HEK293 (cell line): ENCODE measurements at regions not wholly inside any gene's neighbourhood (a gene's known extent, or its start where the extent isn't known, plus 50 kb on each side); places are given as distances from the start of the nearest gene placed in this dataset.

Experiments
- CTCF ChIA-PET: fragments of 350-600 bp; formaldehyde crosslinking; extraction: SDS; loops from one replicate; lab custom pipeline; 2021; ENCODE audit warnings: antibody characterized with exemption; lab: Yijun Ruan, JAX
- POLR2A ChIA-PET: fragments of 300-600 bp; formaldehyde crosslinking; extraction: SDS; loops from one replicate; lab custom pipeline; 2020; ENCODE audit warnings: antibody characterized with exemption, inconsistent platforms; lab: Yijun Ruan, JAX
- H3K27ac ChIP-seq: fragments of 200-500 bp; sonication (Bioruptor generic); 2 replicates; pipeline ENCODE4 v1.5.1; 2014; ENCODE audit warnings: low read depth, low read length, control low read depth, inconsistent platforms; ENCODE audit errors: extremely low read depth
- H3K36me3 ChIP-seq, 2 experiments: fragments of 200-500 bp in 1 of 2; sonication (Bioruptor generic) in 1 of 2; 1 replicate in 1 of 2; 2 replicates in 1 of 2; pipeline ENCODE4 v1.5.1; 2014 to 2017; ENCODE audit warnings: inconsistent platforms in 2 of 2, low read length in 2 of 2; ENCODE audit not compliant: control insufficient read depth in 2 of 2, insufficient read depth in 1 of 2
- H3K4me1 ChIP-seq: fragments of 200-500 bp; sonication (Bioruptor generic); 2 replicates; pipeline ENCODE4 v1.5.1; 2014; ENCODE audit warnings: mild to moderate bottlenecking, low read length, inconsistent platforms; ENCODE audit not compliant: control insufficient read depth, insufficient read depth
- H3K4me3 ChIP-seq: 2 replicates; pipeline ENCODE4 v1.5.1; 2011; ENCODE audit warnings: low read depth, mild to moderate bottlenecking, control low read depth, low read length, moderate library complexity
- H3K9me3 ChIP-seq: fragments of 200-500 bp; sonication (Bioruptor generic); 2 replicates; pipeline ENCODE4 v1.5.1; 2014; ENCODE audit warnings: low read depth, low read length, inconsistent platforms; ENCODE audit not compliant: control insufficient read depth, insufficient read depth
- ELK4 ChIP-seq: IDR thresholded peaks from 2 replicates; pipeline ENCODE4 v1.6.1; 2011; ENCODE audit warnings: mild to moderate bottlenecking, low read depth, low read length, borderline replicate concordance
- RBAK ChIP-seq: fragments of 450-650 bp; formaldehyde crosslinking; IDR thresholded peaks from 2 replicates; pipeline ENCODE4 v1.5.1; 2016; ENCODE audit warnings: missing biosample characterization, missing genetic modification characterization
- ZNF114 ChIP-seq: fragments of 450-650 bp; formaldehyde crosslinking; IDR thresholded peaks from 2 replicates; pipeline ENCODE4 v1.5.0; 2017; ENCODE audit warnings: missing biosample characterization, missing genetic modification characterization
- ZNF132 ChIP-seq: fragments of 450-650 bp; formaldehyde crosslinking; IDR thresholded peaks from 2 replicates; pipeline ENCODE4 v1.5.1; 2017; ENCODE audit warnings: missing biosample characterization, missing genetic modification characterization, borderline replicate concordance
- ZNF16 ChIP-seq: fragments of 450-650 bp; formaldehyde crosslinking; IDR thresholded peaks from 2 replicates; pipeline ENCODE4 v1.5.1; 2016; ENCODE audit warnings: low read depth, missing biosample characterization, missing genetic modification characterization
- ZNF18 ChIP-seq: fragments of 450-650 bp; formaldehyde crosslinking; IDR thresholded peaks from 2 replicates; pipeline ENCODE4 v1.5.1; 2016; ENCODE audit warnings: missing biosample characterization, missing genetic modification characterization
- ZNF223 ChIP-seq: fragments of 450-650 bp; formaldehyde crosslinking; IDR thresholded peaks from 2 replicates; pipeline ENCODE4 v1.5.1; 2016; ENCODE audit warnings: missing biosample characterization, missing genetic modification characterization
- ZNF324 ChIP-seq: fragments of 450-650 bp; formaldehyde crosslinking; IDR thresholded peaks from 2 replicates; pipeline ENCODE4 v1.5.1; 2016; ENCODE audit warnings: missing biosample characterization, missing genetic modification characterization
- ZNF37A ChIP-seq: fragments of 450-650 bp; IDR thresholded peaks from 2 replicates; pipeline ENCODE4 v1.5.1; 2018; ENCODE audit warnings: missing biosample characterization, missing genetic modification characterization
- ZNF555 ChIP-seq: fragments of 450-650 bp; formaldehyde crosslinking; conservative IDR thresholded peaks from 2 replicates; pipeline ENCODE4 v1.5.1; 2017; ENCODE audit warnings: missing biosample characterization, mild to moderate bottlenecking, missing genetic modification characterization, inconsistent platforms
- ZNF558 ChIP-seq: fragments of 450-650 bp; formaldehyde crosslinking; IDR thresholded peaks from 2 replicates; pipeline ENCODE4 v1.5.1; 2016; ENCODE audit warnings: missing biosample characterization, missing genetic modification characterization
- ZNF626 ChIP-seq: fragments of 450-650 bp; sonication (Bioruptor Pico); formaldehyde crosslinking; IDR thresholded peaks from 2 replicates; pipeline ENCODE4 v1.5.1; 2018; ENCODE audit warnings: missing biosample characterization, missing genetic modification characterization, inconsistent platforms
- ZNF792 ChIP-seq: fragments of 450-650 bp; formaldehyde crosslinking; IDR thresholded peaks from 2 replicates; pipeline ENCODE4 v1.5.1; 2016; ENCODE audit warnings: missing biosample characterization, missing genetic modification characterization
- TF ChIP-seq, protein P1 (sequence below): fragments of 450-650 bp; formaldehyde crosslinking; IDR thresholded peaks from 2 replicates; pipeline ENCODE4 v1.5.1; 2016; ENCODE audit warnings: missing biosample characterization, missing genetic modification characterization
- TF ChIP-seq, protein P2 (sequence below): fragments of 450-650 bp; formaldehyde crosslinking; IDR thresholded peaks from 2 replicates; pipeline ENCODE4 v1.5.1; 2016; ENCODE audit warnings: missing biosample characterization, missing genetic modification characterization
- TF ChIP-seq, protein P3 (sequence below): fragments of 450-650 bp; formaldehyde crosslinking; IDR thresholded peaks from 2 replicates; pipeline ENCODE4 v1.5.1; 2016; ENCODE audit warnings: missing biosample characterization, missing genetic modification characterization, borderline replicate concordance

- TF ChIP-seq, protein P1, sequence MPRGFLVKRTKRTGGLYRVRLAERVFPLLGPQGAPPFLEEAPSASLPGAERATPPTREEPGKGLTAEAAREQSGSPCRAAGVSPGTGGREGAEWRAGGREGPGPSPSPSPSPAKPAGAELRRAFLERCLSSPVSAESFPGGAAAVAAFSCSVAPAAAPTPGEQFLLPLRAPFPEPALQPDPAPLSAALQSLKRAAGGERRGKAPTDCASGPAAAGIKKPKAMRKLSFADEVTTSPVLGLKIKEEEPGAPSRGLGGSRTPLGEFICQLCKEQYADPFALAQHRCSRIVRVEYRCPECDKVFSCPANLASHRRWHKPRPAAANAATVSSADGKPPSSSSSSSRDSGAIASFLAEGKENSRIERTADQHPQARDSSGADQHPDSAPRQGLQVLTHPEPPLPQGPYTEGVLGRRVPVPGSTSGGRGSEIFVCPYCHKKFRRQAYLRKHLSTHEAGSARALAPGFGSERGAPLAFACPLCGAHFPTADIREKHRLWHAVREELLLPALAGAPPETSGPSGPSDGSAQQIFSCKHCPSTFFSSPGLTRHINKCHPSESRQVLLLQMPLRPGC (tag by site-specific recombination), result no peak
Observed at GRCh38 chr1:55530749-55531478, 315.8 kb upstream of the USP24 start (continued).

DNA sequence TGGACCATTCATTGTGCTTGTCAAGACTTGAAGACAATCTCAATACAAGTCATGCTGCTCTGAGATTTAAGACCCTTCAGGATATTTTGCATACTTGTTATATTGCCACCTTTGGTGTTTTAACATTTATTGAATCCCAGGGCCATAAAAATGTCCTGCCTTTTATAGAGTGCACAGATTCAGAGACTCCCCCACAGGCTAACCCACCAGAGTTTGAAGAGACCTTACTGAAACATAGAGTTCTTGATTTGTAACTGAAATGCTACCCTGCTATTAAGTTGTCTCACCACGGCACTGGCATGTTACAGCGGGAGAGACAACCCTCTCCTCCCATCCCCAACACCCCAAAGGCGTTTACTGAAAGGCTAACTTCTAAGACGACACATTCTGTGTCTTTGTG, 313.9 kb upstream of the USP24 start:
- CTCF ChIA-PET, result no interaction called here
- H3K9me3 ChIP-seq, result no peaks in the 10 kb centered on the region
- H3K4me1 ChIP-seq, result no peaks in the 10 kb centered on the region
- TF ChIP-seq RBAK (tag by site-specific recombination) (no peak), ZNF792 (tag by site-specific recombination) (no peak), ZNF16 (tag by site-specific recombination) (no peak), ZNF626 (tag by site-specific recombination) (no peak), ELK4 (no peak), ZNF558 (tag by site-specific recombination) (no peak), ZNF555 (tag by site-specific recombination) (no peak), ZNF132 (no peak), ZNF37A (tag by site-specific recombination) (no peak), ZNF324 (tag by site-specific recombination) (no peak)
- TF ChIP-seq, protein P2, sequence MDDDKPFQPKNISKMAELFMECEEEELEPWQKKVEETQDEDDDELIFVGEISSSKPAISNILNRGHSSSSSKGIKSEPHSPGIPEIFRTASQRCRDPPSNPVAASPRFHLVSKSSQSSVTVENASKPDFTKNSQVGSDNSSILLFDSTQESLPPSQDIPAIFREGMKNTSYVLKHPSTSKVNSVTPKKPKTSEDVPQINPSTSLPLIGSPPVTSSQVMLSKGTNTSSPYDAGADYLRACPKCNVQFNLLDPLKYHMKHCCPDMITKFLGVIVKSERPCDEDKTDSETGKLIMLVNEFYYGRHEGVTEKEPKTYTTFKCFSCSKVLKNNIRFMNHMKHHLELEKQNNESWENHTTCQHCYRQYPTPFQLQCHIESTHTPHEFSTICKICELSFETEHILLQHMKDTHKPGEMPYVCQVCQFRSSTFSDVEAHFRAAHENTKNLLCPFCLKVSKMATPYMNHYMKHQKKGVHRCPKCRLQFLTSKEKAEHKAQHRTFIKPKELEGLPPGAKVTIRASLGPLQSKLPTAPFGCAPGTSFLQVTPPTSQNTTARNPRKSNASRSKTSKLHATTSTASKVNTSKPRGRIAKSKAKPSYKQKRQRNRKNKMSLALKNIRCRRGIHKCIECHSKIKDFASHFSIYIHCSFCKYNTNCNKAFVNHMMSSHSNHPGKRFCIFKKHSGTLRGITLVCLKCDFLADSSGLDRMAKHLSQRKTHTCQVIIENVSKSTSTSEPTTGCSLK (tag by site-specific recombination), result no peak
- TF ChIP-seq, protein P3, sequence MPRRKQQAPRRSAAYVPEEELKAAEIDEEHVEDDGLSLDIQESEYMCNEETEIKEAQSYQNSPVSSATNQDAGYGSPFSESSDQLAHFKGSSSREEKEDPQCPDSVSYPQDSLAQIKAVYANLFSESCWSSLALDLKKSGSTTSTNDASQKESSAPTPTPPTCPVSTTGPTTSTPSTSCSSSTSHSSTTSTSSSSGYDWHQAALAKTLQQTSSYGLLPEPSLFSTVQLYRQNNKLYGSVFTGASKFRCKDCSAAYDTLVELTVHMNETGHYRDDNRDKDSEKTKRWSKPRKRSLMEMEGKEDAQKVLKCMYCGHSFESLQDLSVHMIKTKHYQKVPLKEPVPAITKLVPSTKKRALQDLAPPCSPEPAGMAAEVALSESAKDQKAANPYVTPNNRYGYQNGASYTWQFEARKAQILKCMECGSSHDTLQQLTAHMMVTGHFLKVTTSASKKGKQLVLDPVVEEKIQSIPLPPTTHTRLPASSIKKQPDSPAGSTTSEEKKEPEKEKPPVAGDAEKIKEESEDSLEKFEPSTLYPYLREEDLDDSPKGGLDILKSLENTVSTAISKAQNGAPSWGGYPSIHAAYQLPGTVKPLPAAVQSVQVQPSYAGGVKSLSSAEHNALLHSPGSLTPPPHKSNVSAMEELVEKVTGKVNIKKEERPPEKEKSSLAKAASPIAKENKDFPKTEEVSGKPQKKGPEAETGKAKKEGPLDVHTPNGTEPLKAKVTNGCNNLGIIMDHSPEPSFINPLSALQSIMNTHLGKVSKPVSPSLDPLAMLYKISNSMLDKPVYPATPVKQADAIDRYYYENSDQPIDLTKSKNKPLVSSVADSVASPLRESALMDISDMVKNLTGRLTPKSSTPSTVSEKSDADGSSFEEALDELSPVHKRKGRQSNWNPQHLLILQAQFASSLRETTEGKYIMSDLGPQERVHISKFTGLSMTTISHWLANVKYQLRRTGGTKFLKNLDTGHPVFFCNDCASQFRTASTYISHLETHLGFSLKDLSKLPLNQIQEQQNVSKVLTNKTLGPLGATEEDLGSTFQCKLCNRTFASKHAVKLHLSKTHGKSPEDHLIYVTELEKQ (tag by site-specific recombination), result no peak
- no peak overlapping the region for H3K4me3 ChIP-seq
- POLR2A ChIA-PET, result no interaction called here
- no peaks in the 10 kb centered on the region for H3K36me3 ChIP-seq
- no peak overlapping the region for H3K27ac ChIP-seq

DNA sequence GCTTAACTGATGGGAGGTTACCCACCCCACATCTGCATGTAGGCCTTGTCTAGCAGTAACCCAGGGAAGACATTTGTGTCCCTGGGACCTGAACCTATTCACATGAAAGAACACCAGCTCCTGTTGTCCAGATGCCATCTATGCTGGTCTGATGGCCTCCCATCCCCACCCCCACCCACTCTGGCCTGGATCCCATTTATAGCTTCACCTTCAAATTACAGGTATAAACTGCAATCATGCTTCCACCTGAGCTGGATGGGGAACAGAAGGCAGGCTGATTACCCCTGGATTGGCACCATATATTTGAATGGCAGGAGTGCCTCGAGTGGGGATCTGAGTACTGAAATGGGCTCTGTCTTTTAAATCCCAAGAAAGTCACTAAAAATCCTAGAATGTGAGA, 312.7 kb upstream of the USP24 start:
- ChIA-PET CTCF (no interaction called here), POLR2A (no interaction called here)
- no peak overlapping the region for H3K27ac ChIP-seq
- no peaks in the 10 kb centered on the region for H3K9me3 ChIP-seq
- no peaks in the 10 kb centered on the region for H3K36me3 ChIP-seq
- H3K4me1 ChIP-seq, result no peaks in the 10 kb centered on the region
- H3K4me3 ChIP-seq, result no peak overlapping the region
- TF ChIP-seq, protein P3 (tag by site-specific recombination), result no peak
- TF ChIP-seq ZNF223 (no peak), ZNF18 (tag by site-specific recombination) (no peak), ZNF114 (no peak)
